ENCODE measurements at regions not wholly inside any gene's neighbourhood (a gene's known extent, or its start where the extent isn't known, plus 50 kb on each side); places are given as distances from the start of the nearest gene placed in this dataset.

DNA sequence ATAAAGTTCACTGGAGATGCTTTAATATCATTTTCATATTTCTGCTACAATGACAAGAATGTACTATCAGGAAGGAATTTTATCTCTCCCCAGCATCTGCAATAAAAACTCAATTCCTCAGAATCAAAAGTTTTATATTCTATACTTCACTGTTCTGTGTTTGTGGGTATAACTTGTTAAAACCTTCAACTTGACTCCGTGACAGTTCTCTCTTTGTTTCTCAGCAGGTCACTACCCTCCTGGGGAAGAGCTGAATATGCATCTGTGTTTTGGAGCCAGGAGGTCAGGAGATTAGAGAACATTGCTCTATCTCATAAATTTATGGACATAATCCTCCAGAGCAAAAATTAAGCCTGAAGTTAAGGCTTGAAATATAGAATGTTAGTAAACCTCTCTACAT is 411.4 kb downstream of the TRIB2 start:
- no peak for DNase-seq
- Mint-ChIP-seq H3K9me3 (peaks cover 25% of the 10 kb centered on the region), H3K36me3 (ENCODE audit: low read depth) (no peaks in the 10 kb centered on the region), H3K4me3 (no peak overlapping the region), H3K4me1 (ENCODE audit: low read depth) (no peaks in the 10 kb centered on the region), H3K27me3 (ENCODE audit: insufficient read depth) (no peaks in the 10 kb centered on the region), H3K27ac (no peak overlapping the region)
- TF ChIP-seq, protein P1, sequence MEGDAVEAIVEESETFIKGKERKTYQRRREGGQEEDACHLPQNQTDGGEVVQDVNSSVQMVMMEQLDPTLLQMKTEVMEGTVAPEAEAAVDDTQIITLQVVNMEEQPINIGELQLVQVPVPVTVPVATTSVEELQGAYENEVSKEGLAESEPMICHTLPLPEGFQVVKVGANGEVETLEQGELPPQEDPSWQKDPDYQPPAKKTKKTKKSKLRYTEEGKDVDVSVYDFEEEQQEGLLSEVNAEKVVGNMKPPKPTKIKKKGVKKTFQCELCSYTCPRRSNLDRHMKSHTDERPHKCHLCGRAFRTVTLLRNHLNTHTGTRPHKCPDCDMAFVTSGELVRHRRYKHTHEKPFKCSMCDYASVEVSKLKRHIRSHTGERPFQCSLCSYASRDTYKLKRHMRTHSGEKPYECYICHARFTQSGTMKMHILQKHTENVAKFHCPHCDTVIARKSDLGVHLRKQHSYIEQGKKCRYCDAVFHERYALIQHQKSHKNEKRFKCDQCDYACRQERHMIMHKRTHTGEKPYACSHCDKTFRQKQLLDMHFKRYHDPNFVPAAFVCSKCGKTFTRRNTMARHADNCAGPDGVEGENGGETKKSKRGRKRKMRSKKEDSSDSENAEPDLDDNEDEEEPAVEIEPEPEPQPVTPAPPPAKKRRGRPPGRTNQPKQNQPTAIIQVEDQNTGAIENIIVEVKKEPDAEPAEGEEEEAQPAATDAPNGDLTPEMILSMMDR (IDR thresholded peaks at IDR 0.05): no peak

DNA sequence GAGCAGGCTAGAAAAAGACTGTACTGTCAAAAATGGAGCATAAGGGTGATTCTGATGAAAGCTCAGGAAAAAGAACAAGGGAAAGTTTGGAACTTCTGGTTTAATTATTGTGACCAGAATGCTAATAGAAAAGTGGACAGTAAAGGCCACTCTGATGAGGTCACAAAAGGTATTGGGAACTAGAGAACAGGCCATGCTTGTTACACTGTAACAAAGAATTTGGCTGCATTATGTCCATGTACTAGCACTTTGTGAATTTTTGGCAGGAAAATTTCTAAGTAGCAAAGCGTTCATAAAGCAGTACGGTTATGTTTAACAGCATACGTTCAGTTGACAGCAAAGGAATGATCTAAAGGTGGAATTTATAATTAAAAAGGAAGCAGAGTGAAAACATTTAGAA is 418.6 kb downstream of the TRIB2 start:
- Mint-ChIP-seq H3K27me3 (ENCODE audit: insufficient read depth) (no peaks in the 10 kb centered on the region), H3K36me3 (ENCODE audit: low read depth) (no peaks in the 10 kb centered on the region), H3K4me3 (no peak overlapping the region), H3K9me3 (peaks cover 14% of the 10 kb centered on the region), H3K4me1 (ENCODE audit: low read depth) (no peaks in the 10 kb centered on the region), H3K27ac (no peak overlapping the region)
- TF ChIP-seq, protein P1 (IDR thresholded peaks at IDR 0.05): no peak
- DNase-seq: no peak

DNA sequence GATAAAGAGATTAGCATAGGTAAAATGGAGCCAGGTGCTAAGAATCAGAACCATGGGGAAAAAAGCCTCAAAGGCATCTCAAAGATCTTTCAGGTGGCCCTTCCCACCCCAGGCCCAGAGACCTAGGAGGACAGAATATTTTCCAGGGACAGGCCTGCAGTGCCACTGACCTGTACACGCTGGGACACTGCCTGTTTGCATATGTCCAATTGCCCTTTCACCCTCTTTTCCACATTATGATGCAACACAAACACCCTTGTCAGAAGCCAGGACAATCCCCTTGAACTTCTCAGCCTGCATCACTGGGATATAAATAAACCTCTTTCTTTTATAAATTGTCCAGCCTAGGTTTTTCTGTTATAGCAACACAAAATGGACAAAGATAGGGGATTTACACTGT is 419.1 kb downstream of the TRIB2 start:
- no peaks in the 10 kb centered on the region for H3K27me3 Mint-ChIP-seq (ENCODE audit: insufficient read depth)
- H3K27ac Mint-ChIP-seq: no peak overlapping the region
- no peak for DNase-seq
- H3K4me3 Mint-ChIP-seq: no peak overlapping the region
- H3K36me3 Mint-ChIP-seq (ENCODE audit: low read depth): no peaks in the 10 kb centered on the region
- TF ChIP-seq, protein P1 (IDR thresholded peaks at IDR 0.05): no peak
- peaks cover 11% of the 10 kb centered on the region for H3K9me3 Mint-ChIP-seq
- no peaks in the 10 kb centered on the region for H3K4me1 Mint-ChIP-seq (ENCODE audit: low read depth)

DNA sequence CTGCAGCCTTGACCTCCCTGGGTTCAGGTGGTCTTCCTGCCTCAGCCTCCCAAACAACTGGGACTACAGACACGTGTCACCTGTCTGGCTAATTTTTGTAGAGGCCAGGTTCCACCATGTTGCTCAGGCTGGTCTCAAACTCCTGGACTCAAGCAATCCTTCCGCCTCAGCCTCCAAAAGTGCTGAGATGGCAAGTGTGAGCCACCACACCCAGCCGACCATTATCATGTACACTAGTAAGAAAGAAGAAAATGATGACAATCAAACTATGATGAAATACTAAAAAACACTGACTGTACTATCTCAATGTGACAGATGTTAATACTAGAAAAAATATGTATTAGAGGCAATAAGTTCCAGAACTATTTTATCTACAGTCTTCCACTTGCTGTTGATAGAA is 420.9 kb downstream of the TRIB2 start:
- H3K4me1 Mint-ChIP-seq (ENCODE audit: low read depth): no peaks in the 10 kb centered on the region
- H3K4me3 Mint-ChIP-seq: no peak overlapping the region
- H3K27ac Mint-ChIP-seq: no peak overlapping the region
- no peaks in the 10 kb centered on the region for H3K27me3 Mint-ChIP-seq (ENCODE audit: insufficient read depth)
- no peaks in the 10 kb centered on the region; the same call in 1 of the 2 replicates for H3K36me3 Mint-ChIP-seq (ENCODE audit: low read depth)
- no peak for DNase-seq
- TF ChIP-seq, protein P1 (IDR thresholded peaks at IDR 0.05): no peak
- H3K9me3 Mint-ChIP-seq: peaks cover 9% of the 10 kb centered on the region; the same call in 1 of the 2 replicates

DNA sequence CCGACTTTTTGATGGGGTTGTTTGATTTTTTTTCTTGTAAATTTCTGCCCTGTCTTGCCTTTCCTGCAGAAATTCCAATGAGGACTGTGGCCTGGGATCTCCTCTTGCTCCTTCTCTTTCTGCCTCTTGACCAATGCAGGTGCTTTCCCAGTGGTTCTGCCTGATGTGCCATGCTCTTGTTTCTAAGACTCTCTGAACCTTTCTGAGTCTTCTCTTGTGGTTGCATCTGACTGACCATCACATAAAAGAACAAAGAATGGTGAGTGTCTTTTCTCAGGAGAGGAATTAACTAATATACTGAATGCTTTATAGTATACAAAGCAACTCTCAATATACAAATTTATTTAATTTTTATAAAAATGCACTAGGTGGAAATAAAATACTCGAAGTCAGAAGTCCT is 424.6 kb downstream of the TRIB2 start:
- TF ChIP-seq, protein P1 (IDR thresholded peaks at IDR 0.05): no peak
- Mint-ChIP-seq H3K27me3 (ENCODE audit: insufficient read depth) (no peaks in the 10 kb centered on the region), H3K9me3 (peaks cover 15% of the 10 kb centered on the region), H3K27ac (no peak overlapping the region), H3K4me3 (no peak overlapping the region), H3K36me3 (ENCODE audit: low read depth) (no peaks in the 10 kb centered on the region; the same call in 1 of the 2 replicates), H3K4me1 (ENCODE audit: low read depth) (no peaks in the 10 kb centered on the region)
- DNase-seq: no peak

DNA sequence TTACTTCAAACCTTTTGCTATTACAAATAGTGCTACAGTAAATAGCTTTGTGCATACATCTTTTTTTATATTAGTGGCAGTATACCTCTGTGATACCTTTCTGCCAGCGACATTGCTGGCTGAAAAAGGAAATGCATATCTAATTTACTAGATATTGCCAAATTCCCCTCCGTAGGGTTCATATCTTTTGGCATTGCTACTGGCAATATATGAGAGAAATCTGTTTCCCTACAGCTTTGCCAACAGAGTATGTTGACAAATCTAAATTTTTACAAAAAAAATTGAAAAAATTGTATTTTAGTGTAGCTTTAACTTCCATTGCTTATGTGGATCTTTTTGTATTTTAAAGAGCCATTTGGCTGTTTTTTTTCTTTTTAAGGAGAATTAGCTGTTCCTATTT is 426.7 kb downstream of the TRIB2 start:
- no peaks in the 10 kb centered on the region; the same call in 1 of the 2 replicates for H3K36me3 Mint-ChIP-seq (ENCODE audit: low read depth)
- H3K4me1 Mint-ChIP-seq (ENCODE audit: low read depth): no peaks in the 10 kb centered on the region
- H3K4me3 Mint-ChIP-seq: no peak overlapping the region
- peaks cover 15% of the 10 kb centered on the region for H3K9me3 Mint-ChIP-seq
- DNase-seq: no peak
- TF ChIP-seq, protein P1 (IDR thresholded peaks at IDR 0.05): no peak
- no peak overlapping the region for H3K27ac Mint-ChIP-seq
- H3K27me3 Mint-ChIP-seq (ENCODE audit: insufficient read depth): no peaks in the 10 kb centered on the region
